Adrenal gland (tissue), 9 donors: ENCODE measurements at regions not wholly inside any gene's neighbourhood (a gene's known extent, or its start where the extent isn't known, plus 50 kb on each side); places are given as distances from the start of the nearest gene placed in this dataset.

Experiments used
- DNase-seq, 7 donors: peaks; one replicate each; pipeline ENCODE4 v3.0.0-alpha.2; 2019 to 2020
- H3K27ac ChIP-seq, 5 donors: fragments of 200-600 bp; sonication (generic) in 4 of 5; 1 replicate in 3 of 5; 2 replicates in 2 of 5; pipeline versions ENCODE4 v1.5.1 to v1.8.0; 2016 to 2020; ENCODE audit warnings: mild to moderate bottlenecking in 1 of 5
- H3K27me3 ChIP-seq: fragments of 200-600 bp; 2 replicates; pipeline ENCODE4 v1.8.0; 2021
- H3K36me3 ChIP-seq, 2 donors: fragments of 200-600 bp; replicated peaks in 1 of 2; 1 replicate in 1 of 2; 2 replicates in 1 of 2; pipeline versions ENCODE4 v1.5.1 to v1.8.0; 2018 to 2022
- H3K4me1 ChIP-seq, 2 donors: fragments of 200-600 bp; replicated peaks in 1 of 2; 1 replicate in 1 of 2; 2 replicates in 1 of 2; pipeline versions ENCODE4 v1.5.1 to v1.8.0; 2018 to 2021
- H3K4me3 ChIP-seq, 4 donors: fragments of 200-600 bp; sonication (generic) in 3 of 4; one replicate each; pipeline ENCODE4 v1.5.1; 2016 to 2018
- H3K9me3 ChIP-seq, 3 donors: fragments of 200-600 bp; sonication (generic) in 1 of 3; replicated peaks in 1 of 3; 1 replicate in 2 of 3; 2 replicates in 1 of 3; pipeline versions ENCODE4 v1.5.1 to v1.8.0; 2016 to 2021
- POLR2A ChIP-seq, 2 donors: fragments of 450-650 bp; IDR thresholded peaks; one replicate each; pipeline ENCODE4 v1.6.1; 2017; ENCODE audit warnings: antibody characterized with exemption in 2 of 2, mild to moderate bottlenecking in 2 of 2, moderate library complexity in 1 of 2
- WGBS, 4 donors: extraction: QIAGEN DNeasy Blood & Tissue Kit in 2 of 4; methylation state at CpG; one replicate each; pipeline versions ENCODE4 v1.1.5 to v1.1.7; 2013 to 2017; 5-methylcytosine and 5-hydroxymethylcytosine counted together
- intact Hi-C, 2 donors: fragments of 100-400 bp; cut with DNase I; formaldehyde crosslinking; loops; one replicate each; pipeline versions ENCODE4 v1.14.1 to v1.15.0; 2022 to 2023
- TF ChIP-seq, protein P1 (sequence below), 6 experiments: fragments of 450-650 bp in 4 of 6; fragments of 200-600 bp in 2 of 6; sonication (generic) in 1 of 6; IDR thresholded peaks; 1 replicate in 5 of 6; 2 replicates in 1 of 6; pipeline versions ENCODE4 v1.5.1 to v1.8.0; 2016 to 2021; ENCODE audit warnings: antibody characterized with exemption in 6 of 6, mild to moderate bottlenecking in 2 of 6, moderate library complexity in 1 of 6
- donor health status: healthy with polysubstance abuse.
- donor health status: Bipolar disorder and iron deficiency.
- donor health status: DM: yes; HTN: yes; CAD: no.
- donor health status: DM: no; HTN: no; CAD: no.
- donor health status: DM: no; HTN: no; CAD: no.

DNA sequence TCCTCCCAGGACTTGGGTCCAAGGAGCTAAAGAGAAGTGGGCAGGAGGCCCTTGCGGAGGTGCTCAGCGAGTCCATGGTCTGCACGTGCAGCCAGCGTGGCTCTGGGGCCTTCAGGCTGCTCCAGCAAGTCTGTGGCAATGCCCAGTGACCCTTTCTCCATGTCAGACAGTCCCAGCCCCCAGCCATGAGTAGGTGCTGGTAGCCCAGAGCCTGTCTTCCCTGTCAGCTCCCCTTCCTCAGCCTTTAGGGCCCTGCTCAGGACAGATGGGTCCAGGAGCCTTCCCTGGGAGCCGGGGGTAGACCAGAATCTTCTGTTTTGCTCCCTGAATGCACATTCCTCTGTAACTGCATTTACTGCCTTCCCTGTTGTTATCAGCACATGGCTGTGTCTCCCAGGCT lies 147.2 kb upstream of the IRX2 start:
- Histone ChIP-seq H3K9me3 (no peaks in the 10 kb centered on the region), H3K4me1 (no peaks in the 10 kb centered on the region), H3K36me3 (no peaks in the 10 kb centered on the region), H3K27me3 (no peaks in the 10 kb centered on the region), H3K4me3 (no peak overlapping the region), H3K27ac (no peak overlapping the region)
- 37 to 83% (median 67%) methylated on average over 1 to 5 of the region's 5 CpGs for WGBS, 4 donors
- no peak for TF ChIP-seq POLR2A (IDR thresholded peaks at IDR 0.05)
- TF ChIP-seq, protein P1, sequence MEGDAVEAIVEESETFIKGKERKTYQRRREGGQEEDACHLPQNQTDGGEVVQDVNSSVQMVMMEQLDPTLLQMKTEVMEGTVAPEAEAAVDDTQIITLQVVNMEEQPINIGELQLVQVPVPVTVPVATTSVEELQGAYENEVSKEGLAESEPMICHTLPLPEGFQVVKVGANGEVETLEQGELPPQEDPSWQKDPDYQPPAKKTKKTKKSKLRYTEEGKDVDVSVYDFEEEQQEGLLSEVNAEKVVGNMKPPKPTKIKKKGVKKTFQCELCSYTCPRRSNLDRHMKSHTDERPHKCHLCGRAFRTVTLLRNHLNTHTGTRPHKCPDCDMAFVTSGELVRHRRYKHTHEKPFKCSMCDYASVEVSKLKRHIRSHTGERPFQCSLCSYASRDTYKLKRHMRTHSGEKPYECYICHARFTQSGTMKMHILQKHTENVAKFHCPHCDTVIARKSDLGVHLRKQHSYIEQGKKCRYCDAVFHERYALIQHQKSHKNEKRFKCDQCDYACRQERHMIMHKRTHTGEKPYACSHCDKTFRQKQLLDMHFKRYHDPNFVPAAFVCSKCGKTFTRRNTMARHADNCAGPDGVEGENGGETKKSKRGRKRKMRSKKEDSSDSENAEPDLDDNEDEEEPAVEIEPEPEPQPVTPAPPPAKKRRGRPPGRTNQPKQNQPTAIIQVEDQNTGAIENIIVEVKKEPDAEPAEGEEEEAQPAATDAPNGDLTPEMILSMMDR (IDR thresholded peaks at IDR 0.05) = no peak
- intact Hi-C loops = no loop called here
- peak in 1 of 7 donors; percentile 13 for DNase-seq

- H3K4me1 ChIP-seq = no peaks in the 10 kb centered on the region
- DNase-seq = peak in 1 of 7 donors; percentile 25
- no peak overlapping the region for H3K4me3 ChIP-seq
- no peaks in the 10 kb centered on the region for H3K9me3 ChIP-seq
- H3K27me3 ChIP-seq = no peaks in the 10 kb centered on the region
- intact Hi-C loops = no loop called here
- no peaks in the 10 kb centered on the region for H3K36me3 ChIP-seq
- WGBS, 4 donors = 66 to 86% (median 78%) methylated on average over 14 to 17 of the region's 17 CpGs
- TF ChIP-seq, protein P1 (IDR thresholded peaks at IDR 0.05) = no peak
- TF ChIP-seq POLR2A (IDR thresholded peaks at IDR 0.05) = no peak
- H3K27ac ChIP-seq = no peak overlapping the region
Measured at GRCh38 chr5:2897276-2897961, 145.9 kb upstream of the IRX2 start.

DNA sequence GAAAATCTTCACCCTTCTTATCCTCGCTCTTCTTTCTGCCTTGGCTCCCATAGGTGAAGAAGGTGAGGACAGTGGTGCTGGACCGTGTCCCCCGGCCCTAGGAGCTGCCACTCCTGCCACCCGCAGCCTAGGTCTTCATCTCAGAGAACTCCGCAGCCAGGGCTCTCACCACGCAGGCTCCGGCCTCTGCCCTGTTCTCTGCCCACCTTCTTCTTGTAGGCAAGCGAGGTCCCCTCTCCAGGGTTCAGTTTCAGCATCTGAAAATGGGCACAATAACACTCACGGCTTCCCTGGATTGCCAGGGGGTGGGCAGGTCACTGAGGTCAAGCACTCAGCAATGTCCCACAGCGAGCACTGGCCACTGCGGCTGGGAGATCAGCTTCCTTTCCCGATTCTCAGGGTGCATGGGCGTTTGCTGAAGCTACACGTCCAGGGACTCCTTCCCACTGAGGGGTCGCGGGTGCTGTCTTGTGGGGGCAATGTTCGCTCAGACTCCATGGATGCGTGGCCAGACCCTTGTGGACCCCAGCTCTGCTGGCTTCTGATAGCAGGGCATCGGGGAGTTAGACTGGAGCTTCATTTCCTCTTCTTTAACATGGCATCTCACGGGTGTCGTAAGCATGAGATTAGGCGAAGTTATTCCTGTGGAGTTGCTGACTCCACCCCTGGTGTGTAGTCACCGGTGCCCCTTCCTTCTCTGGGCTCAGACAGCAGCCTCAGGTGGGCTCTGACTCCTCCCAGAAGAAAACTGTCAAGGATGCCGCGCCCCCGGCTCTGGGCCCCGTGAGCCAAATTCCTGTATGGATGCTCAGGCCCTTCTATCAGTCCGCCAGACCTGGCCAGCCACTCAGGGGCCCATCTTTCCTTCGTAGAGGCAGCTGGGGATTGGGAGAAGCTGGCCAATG lies 145.1 kb upstream of the IRX2 start:
- peak in 1 of 7 donors; percentile 34 for DNase-seq
- TF ChIP-seq POLR2A (IDR thresholded peaks at IDR 0.05) = no peak
- TF ChIP-seq, protein P1 (IDR thresholded peaks at IDR 0.05) = no peak
- Histone ChIP-seq H3K4me1 (no peaks in the 10 kb centered on the region), H3K27ac (no peak overlapping the region), H3K27me3 (no peaks in the 10 kb centered on the region), H3K4me3 (no peak overlapping the region), H3K9me3 (no peaks in the 10 kb centered on the region), H3K36me3 (no peaks in the 10 kb centered on the region)
- intact Hi-C loops = no loop called here
- WGBS, 4 donors = 73 to 87% (median 77%) methylated on average over 18 to 29 of the region's 29 CpGs

DNA sequence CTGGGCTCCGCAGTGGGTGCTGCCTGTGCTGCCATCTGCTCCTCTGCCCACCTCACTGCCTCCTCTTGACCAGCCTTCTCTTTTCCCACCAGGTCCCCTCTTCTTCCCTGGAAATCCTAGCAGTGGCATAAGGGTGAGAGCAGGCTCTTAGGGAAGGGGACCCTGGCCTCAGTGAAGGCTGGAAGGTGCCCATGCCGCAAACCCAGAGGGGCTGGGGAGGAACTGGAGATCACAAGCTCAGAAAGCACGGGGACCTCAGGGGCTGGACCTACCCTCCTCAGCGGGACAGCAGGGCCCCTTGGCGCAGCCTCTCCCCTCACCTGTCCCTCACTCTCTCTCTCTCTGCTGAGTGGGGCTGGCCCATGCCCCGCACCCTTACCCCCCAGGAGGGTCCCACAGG lies 144.4 kb upstream of the IRX2 start:
- 81 to 93% (median 87%) methylated on average over 6 of the region's 6 CpGs for WGBS, 4 donors
- intact Hi-C loops = no loop called here
- no peak for TF ChIP-seq POLR2A (IDR thresholded peaks at IDR 0.05)
- TF ChIP-seq, protein P1 (IDR thresholded peaks at IDR 0.05) = no peak
- DNase-seq = peak in 1 of 7 donors; percentile 10
- no peak overlapping the region for H3K27ac ChIP-seq
- H3K4me1 ChIP-seq = no peaks in the 10 kb centered on the region
- no peaks in the 10 kb centered on the region for H3K27me3 ChIP-seq
- H3K9me3 ChIP-seq = no peaks in the 10 kb centered on the region
- H3K4me3 ChIP-seq = no peak overlapping the region
- no peaks in the 10 kb centered on the region for H3K36me3 ChIP-seq
